ENCODE measurements at regions not wholly inside any gene's neighbourhood (a gene's known extent, or its start where the extent isn't known, plus 50 kb on each side); places are given as distances from the start of the nearest gene placed in this dataset.

GRCh38 chr21:38875694-38876492 lies 70.2 kb downstream of the ETS2 start:
- no peak for DNase-seq
